ENCODE measurements at regions not wholly inside any gene's neighbourhood (a gene's known extent, or its start where the extent isn't known, plus 50 kb on each side); places are given as distances from the start of the nearest gene placed in this dataset.
"Not testable (repeated sequence)": the region's sequence is repeated elsewhere in the genome, so short reads cannot be mapped to it uniquely, and the experiment has no call there.

- no peak for DNase-seq
These were observed 283.7 kb upstream of the IRX4 start for GRCh38 chr5:2166306-2166978.

GRCh38 chr5:2165615-2166305 lies 283.0 kb upstream of the IRX4 start:
- no peak for DNase-seq

- DNase-seq, result no peak
These were observed 282.5 kb upstream of the IRX4 start for GRCh38 chr5:2165203-2165602.

GRCh38 chr5:2164586-2164985 lies 281.9 kb upstream of the IRX4 start:
- DNase-seq, result no peak

GRCh38 chr5:2163940-2164490 lies 281.3 kb upstream of the IRX4 start:
- DNase-seq, result no peak

- DNase-seq, result no peak
These were observed 280.5 kb upstream of the IRX4 start for GRCh38 chr5:2163060-2163856.

GRCh38 chr5:2160811-2161210 lies 278.1 kb upstream of the IRX4 start:
- DNase-seq, result no peak

GRCh38 chr5:2158767-2159166 lies 276.0 kb upstream of the IRX4 start:
- no peak for DNase-seq

GRCh38 chr5:2158109-2158508 lies 275.4 kb upstream of the IRX4 start:
- DNase-seq, result no peak

- DNase-seq, result no peak
These were observed 274.6 kb upstream of the IRX4 start for GRCh38 chr5:2157372-2157771.

GRCh38 chr5:2156358-2157059 lies 273.8 kb upstream of the IRX4 start:
- DNase-seq, result no peak

GRCh38 chr5:2155556-2155955 lies 272.8 kb upstream of the IRX4 start:
- DNase-seq, result no peak

- no peak for DNase-seq
These were observed 271.1 kb upstream of the IRX4 start for GRCh38 chr5:2153802-2154201.

- no peak for DNase-seq
These were observed 270.6 kb upstream of the IRX4 start for GRCh38 chr5:2153350-2153749.

GRCh38 chr5:2151301-2151888 lies 268.7 kb upstream of the IRX4 start:
- not testable (repeated sequence) for DNase-seq

GRCh38 chr5:2149195-2149539 lies 266.4 kb upstream of the IRX4 start:
- DNase-seq, result no peak

GRCh38 chr5:2148312-2149194 lies 265.8 kb upstream of the IRX4 start:
- no peak for DNase-seq

- DNase-seq, result no peak
These were observed 265.0 kb upstream of the IRX4 start for GRCh38 chr5:2147504-2148311.

- no peak for DNase-seq
These were observed 261.1 kb upstream of the IRX4 start for GRCh38 chr5:2143646-2144353.

GRCh38 chr5:2143088-2143487 lies 260.4 kb upstream of the IRX4 start:
- DNase-seq, result no peak

Measured in right kidney (tissue), 1 donor.